HG03025 (cell line): ENCODE measurements at regions not wholly inside any gene's neighbourhood (a gene's known extent, or its start where the extent isn't known, plus 50 kb on each side); places are given as distances from the start of the nearest gene placed in this dataset.
A peak's percentile ranks its signal among the peaks of the same experiment; 100 is the strongest.
"Not testable (repeated sequence)": the region's sequence is repeated elsewhere in the genome, so short reads cannot be mapped to it uniquely, and the experiment has no call there.

ENCODE experiments used
- ATAC-seq: cut with Tn5 transposase; IDR thresholded peaks from one replicate; pipeline ENCODE4 v1.9.1; 2021; ENCODE audit warnings: mild to moderate bottlenecking, moderate library complexity; ENCODE audit not compliant: unreplicated experiment, low FRiP score

DNA sequence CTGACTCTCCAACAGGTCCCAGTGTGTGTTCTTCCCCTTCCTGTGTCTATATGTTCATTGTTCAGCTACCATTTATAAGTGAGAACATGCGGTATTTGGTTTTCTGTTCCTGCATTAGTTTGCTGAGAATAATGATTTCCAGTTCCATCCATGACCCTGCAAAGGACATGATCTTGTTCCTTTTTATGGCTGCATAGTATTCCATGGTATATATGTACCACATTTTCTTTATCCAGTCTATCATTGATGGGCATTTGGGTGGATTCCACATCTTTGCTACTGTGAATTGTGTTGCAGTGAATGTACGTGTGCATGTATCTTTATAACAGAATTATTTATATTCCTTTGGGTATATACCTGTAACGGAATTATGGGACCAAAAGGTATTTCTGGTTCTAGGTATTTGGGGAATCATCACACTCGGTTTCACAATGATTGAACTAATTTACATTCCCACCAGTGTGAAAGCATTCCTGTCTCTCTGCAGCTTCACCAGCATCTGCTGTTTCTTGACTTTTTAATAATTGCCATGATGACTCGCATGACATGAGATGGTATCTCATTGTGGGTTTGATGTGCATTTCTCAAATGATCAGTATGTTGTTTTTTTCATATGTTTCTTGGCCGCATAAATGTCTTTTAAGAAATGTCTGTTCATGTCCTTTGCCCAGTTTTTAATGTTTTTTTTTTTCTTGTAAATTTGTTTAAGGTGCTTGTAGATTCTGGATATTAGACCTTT, 60.2 kb downstream of the LSMEM1 start:
- no peak for ATAC-seq

DNA sequence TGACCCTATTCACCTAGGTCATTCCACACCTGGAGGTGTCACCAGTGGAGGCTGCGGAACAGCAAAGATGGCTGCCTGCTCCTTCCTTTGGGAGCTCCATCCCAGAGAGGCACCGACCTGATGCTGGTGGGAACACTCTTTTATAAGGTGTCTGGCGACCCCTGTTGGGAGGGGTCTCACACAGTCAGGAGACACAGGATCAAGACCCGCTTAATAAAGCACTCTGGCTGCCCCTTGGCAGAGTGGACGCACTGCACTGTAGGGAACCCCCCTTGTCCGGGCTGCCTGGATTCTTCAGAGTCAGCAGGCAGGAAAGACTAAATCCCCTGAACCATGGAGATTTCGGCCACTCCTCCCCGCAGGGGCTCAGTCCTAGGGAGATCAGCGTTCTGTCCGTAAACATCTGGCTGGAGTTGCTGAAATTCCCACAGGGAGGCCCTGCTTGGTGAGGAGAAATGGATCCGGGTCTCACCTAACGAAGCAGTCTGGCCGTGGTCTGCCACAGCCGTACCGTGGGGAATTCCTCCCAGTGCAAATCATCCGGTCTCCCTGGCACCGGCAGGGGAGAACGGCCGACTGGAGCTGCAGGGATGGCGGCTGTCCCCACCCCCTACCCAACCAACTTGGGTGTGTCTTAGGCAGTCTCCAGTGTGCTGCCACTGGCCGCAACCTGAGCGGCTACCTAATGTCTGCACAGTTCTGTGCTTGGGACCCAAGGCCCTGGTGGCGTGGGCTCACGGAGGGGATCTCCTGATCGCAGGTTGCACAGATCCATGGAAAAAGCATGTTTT, 66.1 kb downstream of the LSMEM1 start:
- no peak for ATAC-seq

DNA sequence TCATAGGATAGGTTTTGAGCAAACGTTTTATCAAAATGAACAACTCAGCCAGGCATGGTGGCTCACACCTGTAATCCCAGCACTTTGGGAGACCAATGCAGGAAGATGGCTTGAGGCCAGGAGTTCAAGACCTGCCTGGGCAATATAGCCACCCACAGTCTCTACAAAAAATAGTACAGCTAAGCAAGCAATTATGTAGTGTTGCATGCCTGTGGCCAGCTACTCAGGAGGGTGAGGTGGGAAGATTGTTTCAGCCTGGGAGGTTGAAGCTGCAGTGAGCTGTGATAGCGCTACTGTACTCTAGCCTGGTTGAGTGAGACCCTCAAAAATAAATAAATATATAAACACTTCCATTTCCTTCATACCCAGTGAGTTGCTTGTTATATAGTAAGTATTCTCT, 67.1 kb downstream of the LSMEM1 start:
- no peak for ATAC-seq

DNA sequence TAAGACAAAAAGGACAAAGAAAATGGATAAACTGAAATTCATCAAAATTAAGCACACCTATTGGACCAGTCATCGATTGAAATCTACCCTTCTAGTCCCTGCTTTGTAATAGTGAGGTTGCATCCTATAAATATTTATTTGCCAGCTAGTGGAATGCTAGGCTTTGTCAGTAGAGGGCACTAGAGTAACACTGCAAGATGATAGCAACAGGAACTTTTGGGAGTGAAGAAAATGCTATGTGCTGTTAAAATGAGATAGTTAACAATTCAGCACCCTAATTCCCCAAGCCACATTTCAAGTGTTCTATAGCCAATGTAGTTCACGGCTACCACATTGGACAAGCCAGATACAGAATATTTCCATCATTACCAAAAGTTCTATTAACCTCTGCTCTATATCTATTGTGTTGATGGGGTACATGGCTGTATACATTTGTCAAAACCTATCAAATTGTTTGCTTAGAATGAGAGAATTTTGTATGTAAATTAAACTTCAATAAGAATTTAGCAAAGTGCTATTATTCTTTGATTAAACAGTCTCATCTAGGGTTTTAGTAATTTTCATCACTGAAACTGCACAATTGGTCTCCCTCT, 69.8 kb downstream of the LSMEM1 start:
- peak; percentile 85 for ATAC-seq

DNA sequence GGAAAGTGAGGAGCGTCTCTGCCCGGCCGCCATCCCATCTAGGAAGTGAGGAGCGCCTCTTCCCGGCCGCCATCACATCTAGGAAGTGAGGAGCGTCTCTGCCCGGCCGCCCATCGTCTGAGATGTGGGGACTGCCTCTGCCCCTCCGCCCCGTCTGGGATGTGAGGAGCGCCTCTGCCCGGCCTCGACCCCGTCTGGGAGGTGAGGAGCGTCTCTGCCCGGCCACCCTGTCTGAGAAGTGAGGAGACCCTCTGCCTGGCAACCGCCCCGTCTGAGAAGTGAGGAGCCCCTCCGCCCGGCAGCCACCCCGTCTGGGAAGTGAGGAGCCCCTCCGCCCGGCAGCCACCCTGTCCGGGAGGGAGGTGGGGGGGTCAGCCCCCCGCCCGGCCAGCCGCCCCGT, 70.7 kb downstream of the LSMEM1 start:
- ATAC-seq, result not testable (repeated sequence)

DNA sequence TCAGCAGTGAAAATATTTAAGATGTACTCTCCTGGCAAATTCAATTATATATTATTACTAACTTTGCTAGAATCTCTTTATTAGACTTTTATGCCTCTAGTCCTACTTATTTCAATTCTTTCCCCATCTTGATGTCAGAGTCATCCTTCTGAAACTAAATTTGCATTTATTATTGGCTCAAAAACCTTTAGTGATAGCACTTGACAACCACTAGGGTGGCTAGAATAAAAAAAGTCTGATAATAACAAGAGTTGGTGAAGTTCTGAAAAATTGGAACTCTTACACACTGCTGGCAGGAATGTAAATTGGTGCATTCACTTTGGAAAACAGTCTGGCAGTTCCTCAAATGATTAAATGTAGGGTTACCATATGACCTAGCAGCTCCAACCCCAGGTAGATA, 73.8 kb downstream of the LSMEM1 start:
- ATAC-seq, result no peak

DNA sequence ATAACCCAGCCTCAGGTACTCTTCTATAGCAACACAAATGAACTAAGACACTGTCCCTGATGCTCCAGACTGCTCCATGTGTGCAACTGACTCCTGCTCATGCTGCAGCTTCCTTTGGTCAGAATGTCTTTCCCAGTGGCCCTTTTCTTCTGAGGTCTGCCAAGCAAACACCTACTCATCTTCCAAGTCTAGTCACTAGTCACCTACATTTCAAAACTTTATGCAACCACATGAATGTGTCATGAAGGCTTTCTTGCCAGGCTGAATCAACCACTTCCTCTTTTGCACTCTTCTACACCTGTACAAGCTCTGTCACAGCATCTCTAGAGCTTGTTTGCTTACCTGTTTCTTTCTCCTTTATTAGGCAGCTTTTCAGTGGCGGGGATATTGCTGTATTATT, 75.8 kb downstream of the LSMEM1 start:
- peak; percentile 96 for ATAC-seq

DNA sequence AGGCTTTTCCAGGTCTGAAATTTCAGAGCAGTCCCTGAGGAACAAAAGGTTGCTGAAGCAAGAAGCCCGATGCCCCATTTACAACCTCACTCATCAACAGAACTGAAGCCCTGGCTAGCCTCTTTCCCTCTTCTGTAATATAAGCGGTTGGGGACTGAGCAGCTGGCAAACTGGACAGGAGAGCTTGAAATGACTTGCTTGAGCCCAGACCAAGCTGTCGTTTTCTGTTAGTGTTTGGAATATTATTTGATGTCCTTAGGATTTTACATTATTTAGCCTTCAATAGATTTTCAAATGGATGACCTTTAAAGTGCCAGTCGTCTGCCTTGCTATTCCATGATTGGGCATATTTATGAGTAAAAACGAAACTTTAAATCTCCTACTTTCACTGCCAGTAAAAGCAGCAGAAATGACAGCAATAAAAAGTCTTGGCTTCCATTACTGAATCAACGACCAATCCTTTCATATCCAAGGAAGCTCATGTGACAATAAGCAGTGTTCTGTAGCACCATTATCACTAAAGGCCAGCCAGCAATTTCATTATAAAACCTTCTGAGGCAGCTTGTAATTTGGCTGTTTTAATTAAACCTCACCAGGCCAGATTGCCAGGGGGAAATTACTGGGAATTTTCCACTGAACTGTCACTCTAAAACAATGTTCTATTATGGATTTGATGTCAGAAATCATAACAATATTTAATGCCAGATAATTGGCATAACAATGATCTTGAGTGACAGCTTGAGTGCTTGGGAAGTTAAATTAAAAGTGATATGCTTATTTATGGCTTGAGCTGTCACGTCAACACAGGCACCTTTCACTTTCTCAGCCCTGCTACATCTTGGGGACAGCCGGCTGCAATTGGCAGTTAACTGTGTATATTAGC, 85.9 kb downstream of the LSMEM1 start:
- no peak for ATAC-seq

DNA sequence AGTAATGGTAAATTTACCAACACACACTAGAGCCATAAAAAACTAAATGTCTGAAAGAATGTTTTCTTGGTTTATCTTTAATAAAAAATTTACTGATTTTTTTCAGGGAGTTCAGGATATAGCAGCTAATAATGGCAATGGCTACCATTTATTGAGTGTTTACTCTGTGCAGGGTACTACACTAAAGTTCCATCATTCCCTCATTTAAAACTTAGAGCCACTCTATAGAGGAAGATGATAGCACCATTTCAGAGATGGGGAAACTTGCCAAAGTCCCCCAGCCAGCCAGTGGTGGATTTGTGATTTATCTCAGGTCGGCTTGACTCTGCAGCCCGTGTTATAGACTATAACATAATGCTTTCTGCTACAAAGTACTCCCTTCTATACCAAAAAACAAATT, 86.6 kb downstream of the LSMEM1 start:
- no peak for ATAC-seq

DNA sequence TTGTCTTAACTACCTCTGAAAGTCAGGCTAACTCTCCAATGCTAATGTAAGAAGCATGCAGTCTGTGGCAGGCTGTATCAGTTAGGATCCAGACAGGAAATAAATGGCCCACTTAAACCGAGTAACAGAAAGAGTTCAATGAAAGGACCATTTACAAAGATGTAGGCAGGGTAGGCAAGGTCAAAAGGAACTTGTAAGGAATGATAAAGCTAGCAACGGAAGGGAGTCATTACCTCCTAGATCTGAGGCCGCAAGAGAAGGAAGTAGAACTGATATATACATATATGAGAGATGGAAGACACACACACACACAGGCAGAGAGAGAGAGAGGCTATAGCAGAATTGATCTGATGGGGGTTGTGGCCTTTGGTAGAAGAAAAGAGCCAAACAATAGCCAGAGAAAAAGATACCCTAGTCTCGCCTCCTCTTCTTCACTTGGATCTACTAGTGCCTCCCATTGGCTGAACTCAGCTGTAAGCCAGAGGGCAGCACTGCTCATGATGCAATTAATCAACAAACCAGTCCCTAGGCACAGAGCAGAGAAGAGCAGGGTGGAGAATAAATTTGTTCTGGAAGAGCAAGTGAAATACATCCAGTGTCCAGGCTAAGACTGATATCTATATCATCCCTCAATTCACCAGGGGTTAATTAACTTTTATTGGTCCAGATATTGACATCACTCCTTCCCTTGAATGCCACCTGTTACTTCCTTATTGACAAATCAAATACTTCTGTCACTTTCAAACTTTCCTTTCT, 91.2 kb downstream of the LSMEM1 start:
- no peak for ATAC-seq

DNA sequence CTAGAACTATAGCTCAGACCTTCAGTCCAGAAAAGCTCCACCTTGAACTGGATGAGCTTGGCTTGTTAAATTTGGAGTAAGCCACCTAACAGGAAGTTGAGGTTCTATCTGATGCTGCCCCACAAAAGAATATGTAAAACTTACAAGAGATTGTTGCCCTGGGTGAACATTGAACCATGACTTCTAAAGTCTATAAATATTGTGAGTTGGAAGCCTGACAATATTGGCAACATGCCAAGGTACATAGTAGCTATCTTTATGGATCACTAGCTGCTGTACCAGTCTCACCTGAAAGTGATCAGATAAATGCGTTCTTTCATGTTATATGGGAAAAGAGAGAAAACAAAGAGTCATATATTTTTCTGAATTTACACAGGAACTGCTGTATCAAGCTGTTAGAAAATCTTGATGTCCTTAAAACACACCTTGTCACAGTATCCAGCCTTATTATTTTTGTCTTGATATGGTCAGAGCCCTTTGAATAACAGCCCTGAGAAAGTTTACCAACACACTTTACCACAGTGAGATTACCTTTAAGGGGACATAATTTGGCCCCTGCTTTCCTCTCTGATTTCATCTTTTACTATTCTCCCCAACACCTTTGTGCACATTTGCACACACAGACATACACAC, 92.0 kb downstream of the LSMEM1 start:
- no peak for ATAC-seq

DNA sequence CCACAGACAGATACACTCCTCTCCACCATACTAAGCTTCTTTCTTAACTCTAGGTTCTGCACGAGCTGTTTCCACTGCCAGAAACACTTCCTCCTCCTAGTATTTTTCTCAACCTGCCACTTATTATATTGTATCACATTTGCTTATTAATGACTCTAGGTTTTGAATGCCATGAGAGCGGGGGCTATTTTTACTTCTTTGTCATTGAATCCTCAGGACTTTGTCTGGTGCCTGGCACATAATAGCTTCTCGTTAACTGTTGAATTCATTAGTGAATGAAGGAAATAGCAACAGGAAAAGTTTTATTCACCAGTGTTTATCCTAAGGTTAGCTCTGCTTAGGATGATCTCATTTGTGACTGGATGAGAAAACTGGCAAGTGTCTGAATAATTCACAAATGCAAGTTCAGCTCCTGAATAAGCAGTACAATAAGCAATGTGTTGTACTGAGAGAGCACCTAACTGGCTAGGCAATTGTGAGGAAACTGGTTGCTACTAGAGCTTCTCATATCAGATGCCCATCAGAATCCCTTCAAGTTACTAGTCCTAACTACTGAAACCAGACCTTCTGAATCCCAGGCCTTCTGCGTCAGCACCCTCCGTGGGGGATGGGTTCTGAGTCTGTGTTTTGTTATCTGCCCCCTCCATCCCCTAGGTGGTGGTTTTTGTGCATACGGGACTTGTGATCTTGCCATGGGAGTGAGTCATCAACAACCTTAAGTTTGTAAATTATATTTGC, 92.7 kb downstream of the LSMEM1 start:
- no peak for ATAC-seq

DNA sequence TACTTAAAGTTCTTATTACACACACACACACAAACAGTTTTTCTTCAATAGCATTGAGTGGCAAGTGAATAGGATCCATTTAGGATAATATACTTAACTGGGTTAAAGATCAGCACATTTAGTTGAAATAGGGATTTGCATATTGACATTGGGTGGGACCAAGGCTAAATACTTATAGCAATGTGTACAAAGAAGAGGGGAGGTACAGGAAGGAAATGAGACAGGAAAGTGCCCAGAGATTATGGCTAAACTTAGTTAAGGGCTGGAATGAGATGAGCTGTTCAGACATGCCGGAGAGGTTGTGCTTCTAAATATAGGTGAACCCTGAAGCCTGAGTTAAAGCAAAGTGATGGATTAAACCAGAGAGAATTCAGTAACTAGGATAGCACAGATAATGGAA, 95.1 kb downstream of the LSMEM1 start:
- ATAC-seq, result no peak

DNA sequence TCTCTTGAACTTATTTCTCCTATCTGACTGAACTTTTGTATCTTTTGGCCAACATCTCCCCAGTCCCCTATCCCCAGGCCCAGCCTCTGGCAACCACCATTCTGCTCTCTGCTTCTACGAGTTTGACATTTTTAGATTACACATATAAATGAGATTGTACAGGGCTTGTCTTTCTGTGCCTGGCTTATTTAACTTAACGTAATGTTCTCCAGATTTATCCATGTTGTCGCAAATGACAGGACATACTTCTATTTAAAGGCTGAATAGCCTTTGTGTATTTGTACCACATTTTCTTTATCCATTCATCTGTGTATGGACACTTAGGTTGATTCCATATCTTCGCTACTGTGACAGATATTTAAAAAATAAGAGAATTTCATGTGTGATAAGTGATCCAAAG, 98.6 kb downstream of the LSMEM1 start:
- no peak for ATAC-seq

DNA sequence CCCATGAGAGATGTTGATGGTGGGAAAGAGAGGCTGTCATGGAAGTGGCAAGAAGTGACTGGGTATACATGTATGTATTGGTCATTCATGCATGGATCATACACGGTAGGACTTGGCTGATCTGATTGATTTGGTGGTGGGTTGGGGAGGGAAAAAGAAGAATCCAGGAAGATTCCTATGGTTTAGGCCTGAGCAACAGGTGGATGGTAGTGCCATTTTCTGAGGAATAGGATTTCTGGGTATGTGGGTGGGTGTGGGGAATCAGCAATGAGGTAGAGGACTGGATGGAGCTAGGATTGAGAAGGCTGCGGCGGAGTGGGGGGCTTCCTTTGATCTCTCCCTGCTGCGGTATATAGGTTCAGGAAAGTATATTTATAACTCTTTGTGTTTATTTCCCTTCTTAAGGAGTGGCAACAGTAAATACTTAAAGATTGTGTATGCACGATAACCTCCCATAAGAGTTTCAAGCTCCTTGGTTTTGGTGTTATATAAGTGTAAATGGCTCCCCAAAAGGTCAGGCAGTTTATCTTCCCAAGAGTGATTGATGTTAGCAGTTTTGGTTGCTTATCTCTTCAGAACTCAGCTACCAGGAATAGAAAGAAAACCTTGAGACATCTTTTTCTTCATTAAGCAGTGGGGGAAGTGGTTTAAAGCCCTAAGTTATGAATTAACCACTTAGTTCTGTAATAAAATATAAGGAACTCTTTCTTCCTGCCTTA, 100.1 kb downstream of the LSMEM1 start:
- no peak for ATAC-seq

DNA sequence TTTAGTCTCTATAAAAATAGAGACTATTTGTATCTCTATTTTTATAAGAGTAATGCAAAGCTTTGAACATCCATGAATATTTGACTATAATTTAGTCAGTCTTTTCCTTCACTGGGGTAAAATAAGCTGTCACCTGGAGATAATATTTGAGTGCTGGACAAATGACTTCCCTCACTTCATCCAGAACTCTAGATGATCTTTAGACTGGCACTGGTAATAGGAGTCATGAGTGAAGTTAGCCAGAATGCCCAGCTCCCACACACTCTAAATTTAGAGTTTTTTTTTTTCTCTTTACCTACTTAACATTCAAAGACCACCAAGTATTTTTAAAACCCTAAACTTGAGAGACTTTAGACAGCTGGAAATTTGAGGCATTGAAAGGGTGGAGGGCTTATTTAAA, 100.7 kb downstream of the LSMEM1 start:
- ATAC-seq, result no peak

DNA sequence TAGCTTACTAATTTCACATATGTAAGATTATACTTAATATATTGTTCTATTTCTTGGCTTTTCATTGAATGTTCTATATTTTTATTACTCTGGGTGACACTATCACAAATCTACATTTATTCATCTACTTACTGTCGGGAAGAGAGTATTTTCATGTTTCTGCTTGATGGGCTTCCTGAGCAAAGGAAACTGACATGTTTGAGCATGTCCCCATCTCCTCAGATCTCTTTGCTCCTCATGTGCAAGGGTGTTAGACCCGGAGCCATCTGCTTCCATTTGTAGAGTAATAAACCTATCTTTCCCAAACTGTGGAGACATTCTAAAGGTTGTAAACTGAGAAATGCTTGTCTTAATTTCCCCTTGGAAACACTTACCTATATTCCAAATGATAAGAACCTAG, 103.5 kb downstream of the LSMEM1 start:
- ATAC-seq, result no peak

DNA sequence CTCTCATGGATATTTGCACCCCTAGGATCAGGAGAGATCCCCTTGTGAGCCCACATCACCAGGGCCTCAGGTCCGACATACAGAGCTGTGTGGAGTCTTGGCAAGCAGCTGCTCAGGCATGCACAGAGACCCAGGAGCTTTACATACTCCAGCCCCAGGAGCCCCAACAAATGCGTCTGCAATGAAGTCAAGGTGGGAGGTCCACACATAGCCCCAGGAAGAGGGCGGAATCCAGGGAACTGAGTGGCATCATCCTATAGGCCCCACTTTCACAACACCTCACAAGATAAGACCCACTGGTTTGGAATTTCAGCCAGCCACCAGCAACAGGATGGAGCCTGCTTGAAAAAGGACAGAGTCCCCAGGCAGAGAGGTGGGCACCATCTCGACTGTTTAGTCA, 106.7 kb downstream of the LSMEM1 start:
- ATAC-seq, result no peak
